ENCODE measurements at regions not wholly inside any gene's neighbourhood (a gene's known extent, or its start where the extent isn't known, plus 50 kb on each side); places are given as distances from the start of the nearest gene placed in this dataset.
"Not testable (repeated sequence)": the region's sequence is repeated elsewhere in the genome, so short reads cannot be mapped to it uniquely, and the experiment has no call there.

DNA sequence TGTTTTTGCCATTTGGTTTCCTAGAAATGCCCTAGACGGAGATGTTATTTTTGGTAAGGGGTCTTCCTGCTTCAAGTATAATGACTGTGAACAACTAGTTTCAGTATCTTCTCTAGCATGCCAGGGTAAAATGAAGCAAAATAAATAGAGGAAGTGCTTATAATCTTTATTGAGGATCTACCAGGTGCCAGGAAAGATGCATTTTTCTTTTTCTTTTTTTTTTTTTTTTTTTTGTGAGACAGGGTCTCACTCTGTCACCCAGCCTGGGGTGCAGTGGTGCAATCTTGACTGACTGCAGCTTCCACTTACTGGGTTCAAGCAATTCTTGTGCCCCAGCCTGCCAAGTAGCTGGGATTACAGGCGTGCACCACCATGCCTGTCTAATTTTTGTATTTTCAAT, 146.6 kb upstream of the GRK3 start:
- not testable (repeated sequence) for TF ChIP-seq EZH2 (IDR thresholded peaks at IDR 0.05; ENCODE audit: insufficient read depth, poor library complexity, severe bottlenecking); EZH2phosphoT487 (IDR thresholded peaks at IDR 0.05; ENCODE audit: insufficient read depth, low read depth)

Measured in GM23248 (cell line).